ENCODE measurements at regions not wholly inside any gene's neighbourhood (a gene's known extent, or its start where the extent isn't known, plus 50 kb on each side); places are given as distances from the start of the nearest gene placed in this dataset.

GRCh38 chr3:22981166-22981565 lies 222.0 kb upstream of the UBE2E2 start:
- no peak overlapping the region for H3K27ac ChIP-seq (ENCODE audit: low read depth in 2 of 2, low read length in 2 of 2)
- no peak overlapping the region for H3K9ac ChIP-seq (ENCODE audit: low read depth in 1 of 2, low read length in 2 of 2)
- H3K36me3 ChIP-seq (ENCODE audit: control insufficient read depth in 2 of 2, insufficient read depth in 2 of 2, low read length in 2 of 2): no peaks in the 10 kb centered on the region
- no peaks in the 10 kb centered on the region for H3K4me1 ChIP-seq (ENCODE audit: control insufficient read depth in 2 of 2, insufficient read depth in 2 of 2, low read length in 2 of 2)
- no peaks in the 10 kb centered on the region for H3K9me3 ChIP-seq (ENCODE audit: control insufficient read depth in 2 of 2, low read length in 2 of 2)
- H3K4me3 ChIP-seq (ENCODE audit: low read length in 2 of 2): no peak overlapping the region
- H3K27me3 ChIP-seq (ENCODE audit: control insufficient read depth in 2 of 2, insufficient read depth in 2 of 2, low read length in 2 of 2): no peaks in the 10 kb centered on the region

- Histone ChIP-seq H3K27ac (ENCODE audit: low read depth in 2 of 2, low read length in 2 of 2) (no peak overlapping the region), H3K4me3 (ENCODE audit: low read length in 2 of 2) (no peak overlapping the region), H3K9me3 (ENCODE audit: control insufficient read depth in 2 of 2, low read length in 2 of 2) (no peaks in the 10 kb centered on the region), H3K36me3 (ENCODE audit: control insufficient read depth in 2 of 2, insufficient read depth in 2 of 2, low read length in 2 of 2) (no peaks in the 10 kb centered on the region), H3K9ac (ENCODE audit: low read depth in 1 of 2, low read length in 2 of 2) (no peak overlapping the region), H3K4me1 (ENCODE audit: control insufficient read depth in 2 of 2, insufficient read depth in 2 of 2, low read length in 2 of 2) (no peaks in the 10 kb centered on the region), H3K27me3 (ENCODE audit: control insufficient read depth in 2 of 2, insufficient read depth in 2 of 2, low read length in 2 of 2) (no peaks in the 10 kb centered on the region)
Observed at GRCh38 chr3:22981861-22982260, 221.3 kb upstream of the UBE2E2 start.

- H3K36me3 ChIP-seq (ENCODE audit: control insufficient read depth in 2 of 2, insufficient read depth in 2 of 2, low read length in 2 of 2): no peaks in the 10 kb centered on the region
- H3K27me3 ChIP-seq (ENCODE audit: control insufficient read depth in 2 of 2, insufficient read depth in 2 of 2, low read length in 2 of 2): no peaks in the 10 kb centered on the region
- no peak overlapping the region for H3K9ac ChIP-seq (ENCODE audit: low read depth in 1 of 2, low read length in 2 of 2)
- no peaks in the 10 kb centered on the region for H3K9me3 ChIP-seq (ENCODE audit: control insufficient read depth in 2 of 2, low read length in 2 of 2)
- no peak overlapping the region for H3K4me3 ChIP-seq (ENCODE audit: low read length in 2 of 2)
- no peak overlapping the region for H3K27ac ChIP-seq (ENCODE audit: low read depth in 2 of 2, low read length in 2 of 2)
- no peaks in the 10 kb centered on the region for H3K4me1 ChIP-seq (ENCODE audit: control insufficient read depth in 2 of 2, insufficient read depth in 2 of 2, low read length in 2 of 2)
Observed at GRCh38 chr3:22982981-22983587, 220.0 kb upstream of the UBE2E2 start.

- Histone ChIP-seq H3K9me3 (ENCODE audit: control insufficient read depth in 2 of 2, low read length in 2 of 2) (no peaks in the 10 kb centered on the region), H3K4me3 (ENCODE audit: low read length in 2 of 2) (no peak overlapping the region), H3K27ac (ENCODE audit: low read depth in 2 of 2, low read length in 2 of 2) (no peak overlapping the region), H3K4me1 (ENCODE audit: control insufficient read depth in 2 of 2, insufficient read depth in 2 of 2, low read length in 2 of 2) (no peaks in the 10 kb centered on the region), H3K9ac (ENCODE audit: low read depth in 1 of 2, low read length in 2 of 2) (no peak overlapping the region), H3K27me3 (ENCODE audit: control insufficient read depth in 2 of 2, insufficient read depth in 2 of 2, low read length in 2 of 2) (no peaks in the 10 kb centered on the region), H3K36me3 (ENCODE audit: control insufficient read depth in 2 of 2, insufficient read depth in 2 of 2, low read length in 2 of 2) (no peaks in the 10 kb centered on the region)
Observed at GRCh38 chr3:22986958-22987357, 216.2 kb upstream of the UBE2E2 start.

GRCh38 chr3:22988566-22988965 lies 214.6 kb upstream of the UBE2E2 start:
- Histone ChIP-seq H3K36me3 (ENCODE audit: control insufficient read depth in 2 of 2, insufficient read depth in 2 of 2, low read length in 2 of 2) (no peaks in the 10 kb centered on the region), H3K27ac (ENCODE audit: low read depth in 2 of 2, low read length in 2 of 2) (no peak overlapping the region), H3K27me3 (ENCODE audit: control insufficient read depth in 2 of 2, insufficient read depth in 2 of 2, low read length in 2 of 2) (no peaks in the 10 kb centered on the region), H3K4me1 (ENCODE audit: control insufficient read depth in 2 of 2, insufficient read depth in 2 of 2, low read length in 2 of 2) (no peaks in the 10 kb centered on the region), H3K9me3 (ENCODE audit: control insufficient read depth in 2 of 2, low read length in 2 of 2) (no peaks in the 10 kb centered on the region), H3K9ac (ENCODE audit: low read depth in 1 of 2, low read length in 2 of 2) (no peak overlapping the region), H3K4me3 (ENCODE audit: low read length in 2 of 2) (no peak overlapping the region)

- no peak overlapping the region for H3K27ac ChIP-seq (ENCODE audit: low read depth in 2 of 2, low read length in 2 of 2)
- no peak overlapping the region for H3K9ac ChIP-seq (ENCODE audit: low read depth in 1 of 2, low read length in 2 of 2)
- H3K4me3 ChIP-seq (ENCODE audit: low read length in 2 of 2): no peak overlapping the region
- H3K27me3 ChIP-seq (ENCODE audit: control insufficient read depth in 2 of 2, insufficient read depth in 2 of 2, low read length in 2 of 2): no peaks in the 10 kb centered on the region
- no peaks in the 10 kb centered on the region for H3K9me3 ChIP-seq (ENCODE audit: control insufficient read depth in 2 of 2, low read length in 2 of 2)
- H3K4me1 ChIP-seq (ENCODE audit: control insufficient read depth in 2 of 2, insufficient read depth in 2 of 2, low read length in 2 of 2): no peaks in the 10 kb centered on the region
- no peaks in the 10 kb centered on the region for H3K36me3 ChIP-seq (ENCODE audit: control insufficient read depth in 2 of 2, insufficient read depth in 2 of 2, low read length in 2 of 2)
Observed at GRCh38 chr3:22989716-22990115, 213.4 kb upstream of the UBE2E2 start.

- H3K4me1 ChIP-seq (ENCODE audit: control insufficient read depth in 2 of 2, insufficient read depth in 2 of 2, low read length in 2 of 2): no peaks in the 10 kb centered on the region
- H3K27ac ChIP-seq (ENCODE audit: low read depth in 2 of 2, low read length in 2 of 2): no peak overlapping the region
- H3K9me3 ChIP-seq (ENCODE audit: control insufficient read depth in 2 of 2, low read length in 2 of 2): no peaks in the 10 kb centered on the region
- no peak overlapping the region for H3K4me3 ChIP-seq (ENCODE audit: low read length in 2 of 2)
- H3K9ac ChIP-seq (ENCODE audit: low read depth in 1 of 2, low read length in 2 of 2): no peak overlapping the region
- no peaks in the 10 kb centered on the region for H3K27me3 ChIP-seq (ENCODE audit: control insufficient read depth in 2 of 2, insufficient read depth in 2 of 2, low read length in 2 of 2)
- H3K36me3 ChIP-seq (ENCODE audit: control insufficient read depth in 2 of 2, insufficient read depth in 2 of 2, low read length in 2 of 2): no peaks in the 10 kb centered on the region
Observed at GRCh38 chr3:22990291-22991200, 212.6 kb upstream of the UBE2E2 start.

- Histone ChIP-seq H3K36me3 (ENCODE audit: control insufficient read depth in 2 of 2, insufficient read depth in 2 of 2, low read length in 2 of 2) (no peaks in the 10 kb centered on the region), H3K27me3 (ENCODE audit: control insufficient read depth in 2 of 2, insufficient read depth in 2 of 2, low read length in 2 of 2) (no peaks in the 10 kb centered on the region), H3K4me1 (ENCODE audit: control insufficient read depth in 2 of 2, insufficient read depth in 2 of 2, low read length in 2 of 2) (no peaks in the 10 kb centered on the region), H3K9ac (ENCODE audit: low read depth in 1 of 2, low read length in 2 of 2) (no peak overlapping the region), H3K4me3 (ENCODE audit: low read length in 2 of 2) (no peak overlapping the region), H3K27ac (ENCODE audit: low read depth in 2 of 2, low read length in 2 of 2) (no peak overlapping the region), H3K9me3 (ENCODE audit: control insufficient read depth in 2 of 2, low read length in 2 of 2) (no peaks in the 10 kb centered on the region)
Observed at GRCh38 chr3:22994781-22995180, 208.3 kb upstream of the UBE2E2 start.

GRCh38 chr3:22996920-22997571 lies 206.1 kb upstream of the UBE2E2 start:
- Histone ChIP-seq H3K27me3 (ENCODE audit: control insufficient read depth in 2 of 2, insufficient read depth in 2 of 2, low read length in 2 of 2) (no peaks in the 10 kb centered on the region), H3K4me1 (ENCODE audit: control insufficient read depth in 2 of 2, insufficient read depth in 2 of 2, low read length in 2 of 2) (no peaks in the 10 kb centered on the region), H3K27ac (ENCODE audit: low read depth in 2 of 2, low read length in 2 of 2) (no peak overlapping the region), H3K9ac (ENCODE audit: low read depth in 1 of 2, low read length in 2 of 2) (no peak overlapping the region), H3K9me3 (ENCODE audit: control insufficient read depth in 2 of 2, low read length in 2 of 2) (no peaks in the 10 kb centered on the region), H3K4me3 (ENCODE audit: low read length in 2 of 2) (no peak overlapping the region), H3K36me3 (ENCODE audit: control insufficient read depth in 2 of 2, insufficient read depth in 2 of 2, low read length in 2 of 2) (no peaks in the 10 kb centered on the region)

- H3K27ac ChIP-seq (ENCODE audit: low read depth in 2 of 2, low read length in 2 of 2): no peak overlapping the region
- H3K36me3 ChIP-seq (ENCODE audit: control insufficient read depth in 2 of 2, insufficient read depth in 2 of 2, low read length in 2 of 2): no peaks in the 10 kb centered on the region
- H3K4me1 ChIP-seq (ENCODE audit: control insufficient read depth in 2 of 2, insufficient read depth in 2 of 2, low read length in 2 of 2): peaks cover 0 to 4% of the 10 kb centered on the region in 2 donors
- H3K9ac ChIP-seq (ENCODE audit: low read depth in 1 of 2, low read length in 2 of 2): no peak overlapping the region
- no peaks in the 10 kb centered on the region for H3K27me3 ChIP-seq (ENCODE audit: control insufficient read depth in 2 of 2, insufficient read depth in 2 of 2, low read length in 2 of 2)
- no peaks in the 10 kb centered on the region for H3K9me3 ChIP-seq (ENCODE audit: control insufficient read depth in 2 of 2, low read length in 2 of 2)
- no peak overlapping the region for H3K4me3 ChIP-seq (ENCODE audit: low read length in 2 of 2)
Observed at GRCh38 chr3:23000371-23000770, 202.8 kb upstream of the UBE2E2 start.

All from mucosa of rectum (tissue), 2 donors.